GM12878 (cell line): ENCODE measurements at regions not wholly inside any gene's neighbourhood (a gene's known extent, or its start where the extent isn't known, plus 50 kb on each side); places are given as distances from the start of the nearest gene placed in this dataset.

ENCODE experiments used
- ATAC-seq: fragments of 200-7000 bp; cut with Tn5 transposase; 3 replicates; pipeline ENCODE4 v1.9.1; 2020; ENCODE audit warnings: mild to moderate bottlenecking, moderate library complexity
- BruUV-seq: library from RNA; stranded (reverse); fragments of 400-500 nt; replicated peaks from 2 replicates; lab custom pipeline; 2021; lab: Mats Ljungman, UMichigan
- CTCF ChIA-PET: fragments of 300-600 bp; sonication (Branson Sonifier 250); formaldehyde crosslinking; extraction: SDS; loops from one replicate; lab custom pipeline; 2021; ENCODE audit warnings: inconsistent platforms; lab: Yijun Ruan, JAX
- POLR2A ChIA-PET: fragments of 350-600 bp; formaldehyde crosslinking; extraction: SDS; loops from one replicate; lab custom pipeline; 2021; ENCODE audit warnings: inconsistent platforms; lab: Charles Lee
- RAD21 ChIA-PET: fragments of 300-600 bp; sonication (Branson Sonifier 250); formaldehyde crosslinking; loops from one replicate; lab custom pipeline; 2023; ENCODE audit warnings: antibody characterized with exemption; ENCODE audit not compliant: unreplicated experiment; lab: Charles Lee
- SMC1A ChIA-PET: fragments of 300-600 bp; sonication (Branson Sonifier 250); formaldehyde crosslinking; loops from one replicate; lab custom pipeline; 2023; ENCODE audit not compliant: unreplicated experiment, uncharacterized antibody; lab: Charles Lee
- DNase-seq: peaks from one replicate; pipeline ENCODE4 v3.0.0-alpha.2; 2011; ENCODE audit warnings: low read depth, low spot score
- FAIRE-seq: peaks from 3 replicates; lab custom pipeline; 2011; peaks lifted over from hg19 to GRCh38; lab: Jason Lieb, UNC
- H2AFZ ChIP-seq: 2 replicates; pipeline ENCODE4 v1.6.0; 2011; ENCODE audit warnings: low read depth, low read length, control low read depth; ENCODE audit not compliant: control insufficient read depth
- H3K27ac ChIP-seq: 2 replicates; pipeline ENCODE4 v1.5.1; 2011; ENCODE audit warnings: control low read depth; ENCODE audit not compliant: control insufficient read depth, insufficient read depth
- H3K27me3 ChIP-seq, 2 experiments: replicated peaks in 1 of 2; 2 replicates each; pipeline versions ENCODE4 v1.6.0 to v1.6.1; 2011; ENCODE audit warnings: low read length in 1 of 2; ENCODE audit not compliant: control insufficient read depth in 2 of 2, insufficient read depth in 2 of 2
- H3K36me3 ChIP-seq, 2 experiments: 2 replicates each; pipeline ENCODE4 v1.5.1; 2011; ENCODE audit warnings: low read length in 1 of 2; ENCODE audit not compliant: control insufficient read depth in 2 of 2, insufficient read depth in 2 of 2
- H3K4me1 ChIP-seq: 2 replicates; pipeline ENCODE4 v1.6.1; 2011; ENCODE audit warnings: mild to moderate bottlenecking, low read length, moderate library complexity, mixed read lengths; ENCODE audit not compliant: control insufficient read depth, insufficient read depth
- H3K4me2 ChIP-seq: 2 replicates; pipeline ENCODE4 v1.6.0; 2011; ENCODE audit warnings: control low read depth; ENCODE audit not compliant: control insufficient read depth, insufficient read depth
- H3K4me3 ChIP-seq: fragments of 200-600 bp; sonication (generic); 2 replicates; pipeline ENCODE4 v1.5.1; 2016
- H3K79me2 ChIP-seq: 2 replicates; pipeline ENCODE4 v1.6.0; 2011; ENCODE audit warnings: low read length; ENCODE audit not compliant: control insufficient read depth, insufficient read depth
- H3K9ac ChIP-seq: 2 replicates; pipeline ENCODE4 v1.8.0; 2011; ENCODE audit warnings: low read length, control low read depth, mixed read lengths; ENCODE audit not compliant: control insufficient read depth, insufficient read depth
- H3K9me3 ChIP-seq: replicated peaks from 3 replicates; pipeline ENCODE4 v1.5.1; 2011; ENCODE audit warnings: mild to moderate bottlenecking, low read length; ENCODE audit not compliant: control insufficient read depth, insufficient read depth
- H4K20me1 ChIP-seq: 2 replicates; pipeline ENCODE4 v1.6.0; 2011; ENCODE audit not compliant: control insufficient read depth, insufficient read depth
- ASH2L ChIP-seq: fragments of 300-600, 200-600 bp; sonication (generic); IDR thresholded peaks from 2 replicates; pipeline ENCODE4 v1.6.1; 2017; ENCODE audit warnings: low read depth, mild to moderate bottlenecking, borderline replicate concordance
- CBFB ChIP-seq: IDR thresholded peaks from 2 replicates; pipeline ENCODE4 v1.6.1; 2016; ENCODE audit warnings: antibody characterized with exemption, low read depth
- HDAC2 ChIP-seq: fragments of 200-600 bp; sonication (generic); IDR thresholded peaks from 2 replicates; pipeline ENCODE4 v1.6.1; 2017
- KLF5 ChIP-seq: fragments of 450-650 bp; IDR thresholded peaks from 2 replicates; pipeline ENCODE4 v1.6.1; 2014; ENCODE audit warnings: mild to moderate bottlenecking; ENCODE audit not compliant: partially characterized antibody
- MXI1 ChIP-seq: fragments of 150-350 bp; IDR thresholded peaks from 2 replicates; pipeline ENCODE4 v1.6.1; 2011; ENCODE audit warnings: low read depth, mild to moderate bottlenecking, inconsistent platforms, low read length, improper control_type of control experiment
- RB1 ChIP-seq: fragments of 450-650 bp; formaldehyde crosslinking; IDR thresholded peaks from 2 replicates; pipeline ENCODE4 v1.6.1; 2017; ENCODE audit warnings: mild to moderate bottlenecking, borderline replicate concordance
- SIX5 ChIP-seq: IDR thresholded peaks from 2 replicates; pipeline ENCODE4 v1.6.1; 2011; ENCODE audit warnings: mild to moderate bottlenecking, low read depth, low read length, moderate library complexity; ENCODE audit not compliant: severe bottlenecking
- SMAD1 ChIP-seq: fragments of 450-650 bp; IDR thresholded peaks from 2 replicates; pipeline ENCODE4 v1.6.1; 2018; ENCODE audit warnings: mild to moderate bottlenecking, low read depth; ENCODE audit not compliant: partially characterized antibody
- SMARCA5 ChIP-seq: fragments of 450-650 bp; IDR thresholded peaks from 2 replicates; pipeline ENCODE4 v1.6.1; 2017; ENCODE audit warnings: mild to moderate bottlenecking
- TARDBP ChIP-seq: IDR thresholded peaks from 2 replicates; pipeline ENCODE4 v1.6.1; 2016; ENCODE audit warnings: borderline replicate concordance
- ZNF622 ChIP-seq: fragments of 450-650 bp; IDR thresholded peaks from 2 replicates; pipeline ENCODE4 v1.6.1; 2017; ENCODE audit warnings: mild to moderate bottlenecking, inconsistent platforms
- ZNF687 ChIP-seq: fragments of 450-650 bp; IDR thresholded peaks from 2 replicates; pipeline ENCODE4 v1.6.1; 2017; ENCODE audit warnings: mild to moderate bottlenecking, moderate library complexity
- WGBS: methylation state at CpG from one replicate; pipeline ENCODE4 v1.1.6; 2016; ENCODE audit warnings: low lambda C conversion rate; ENCODE audit not compliant: insufficient replicate concordance, insufficient coverage; ENCODE audit errors: missing lambda C conversion rate; 5-methylcytosine and 5-hydroxymethylcytosine counted together
- in situ Hi-C: fragments of 300-500 bp; cut with MboI; formaldehyde crosslinking; loops from 9 replicates; pipeline ENCODE4 v1.14.3; 2018; ENCODE audit warnings: mixed read lengths
- intact Hi-C: fragments of 100-400 bp; cut with micrococcal nuclease; formaldehyde crosslinking; loops from one replicate; pipeline ENCODE4 v1.14.2; 2022; ENCODE audit not compliant: unreplicated experiment
- TF ChIP-seq, protein P1 (sequence below): IDR thresholded peaks from 2 replicates; pipeline ENCODE4 v1.6.1; 2011; ENCODE audit warnings: borderline replicate concordance, low read depth, mild to moderate bottlenecking, moderate library complexity, low read length; ENCODE audit not compliant: insufficient read depth, poor library complexity, severe bottlenecking

GRCh38 chr22:48103126-48103875, 1340.9 kb downstream of the TBC1D22A start:
- TF ChIP-seq KLF5 (no peak), HDAC2 (no peak), RB1 (no peak), SMAD1 (no peak)
- WGBS, result 76% methylated on average over 24 of the region's 24 CpGs
- BruUV-seq, result no TSS peak
- CTCF ChIA-PET, result no interaction called here
- Histone ChIP-seq H3K4me2 (no peak overlapping the region), H3K27ac (no peak overlapping the region), H2AFZ (no peak overlapping the region), H4K20me1 (no peaks in the 10 kb centered on the region), H3K9me3 (peaks cover 3% of the 10 kb centered on the region; the same call in 2 of the 3 replicates), H3K27me3 (no peaks in the 10 kb centered on the region), H3K4me1 (peaks cover 21% of the 10 kb centered on the region), H3K4me3 (no peak overlapping the region), H3K9ac (no peak overlapping the region), H3K79me2 (no peaks in the 10 kb centered on the region), H3K36me3 (no peaks in the 10 kb centered on the region)
- DNase-seq, result no peak
- in situ Hi-C loops (no loop called here), intact Hi-C loops (no loop called here)
- RAD21 ChIA-PET, result no interaction called here
- SMC1A ChIA-PET, result no interaction called here
- no peak for FAIRE-seq
- ATAC-seq, result no peak
- POLR2A ChIA-PET, result no interaction called here

GRCh38 chr22:48102581-48102980, 1340.1 kb downstream of the TBC1D22A start:
- DNase-seq (no peak), ATAC-seq (no peak), FAIRE-seq (no peak)
- Histone ChIP-seq H3K27me3 (no peaks in the 10 kb centered on the region), H3K9me3 (peaks cover 3% of the 10 kb centered on the region; the same call in 2 of the 3 replicates), H3K9ac (no peak overlapping the region), H3K4me2 (no peak overlapping the region), H3K4me1 (peaks cover 26% of the 10 kb centered on the region), H4K20me1 (no peaks in the 10 kb centered on the region), H3K27ac (no peak overlapping the region), H2AFZ (no peak overlapping the region), H3K36me3 (no peaks in the 10 kb centered on the region), H3K4me3 (no peak overlapping the region), H3K79me2 (no peaks in the 10 kb centered on the region)
- ChIA-PET RAD21 (no interaction called here), POLR2A (no interaction called here), CTCF (no interaction called here), SMC1A (no interaction called here)
- WGBS, result 63% methylated on average over 3 of the region's 5 CpGs
- in situ Hi-C loops (no loop called here), intact Hi-C loops (no loop called here)
- no TSS peak for BruUV-seq
- TF ChIP-seq ASH2L, result no peak
- TF ChIP-seq MXI1, result no peak
- no peak for TF ChIP-seq ZNF622
- no peak for TF ChIP-seq KLF5
- no peak for TF ChIP-seq ZNF687
- TF ChIP-seq SMARCA5, result no peak
- TF ChIP-seq TARDBP, result no peak
- no peak for TF ChIP-seq CBFB
- TF ChIP-seq, protein P1, sequence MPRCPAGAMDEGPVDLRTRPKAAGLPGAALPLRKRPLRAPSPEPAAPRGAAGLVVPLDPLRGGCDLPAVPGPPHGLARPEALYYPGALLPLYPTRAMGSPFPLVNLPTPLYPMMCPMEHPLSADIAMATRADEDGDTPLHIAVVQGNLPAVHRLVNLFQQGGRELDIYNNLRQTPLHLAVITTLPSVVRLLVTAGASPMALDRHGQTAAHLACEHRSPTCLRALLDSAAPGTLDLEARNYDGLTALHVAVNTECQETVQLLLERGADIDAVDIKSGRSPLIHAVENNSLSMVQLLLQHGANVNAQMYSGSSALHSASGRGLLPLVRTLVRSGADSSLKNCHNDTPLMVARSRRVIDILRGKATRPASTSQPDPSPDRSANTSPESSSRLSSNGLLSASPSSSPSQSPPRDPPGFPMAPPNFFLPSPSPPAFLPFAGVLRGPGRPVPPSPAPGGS, result no peak
- no peak for TF ChIP-seq HDAC2
- TF ChIP-seq SIX5, result no peak
